SK-N-SH (cell line): ENCODE measurements at regions not wholly inside any gene's neighbourhood (a gene's known extent, or its start where the extent isn't known, plus 50 kb on each side); places are given as distances from the start of the nearest gene placed in this dataset.

Experiments
- CTCF ChIA-PET: fragments of 300-600, 350-600 bp; formaldehyde crosslinking; extraction: SDS; loops from one replicate; lab custom pipeline; 2021; lab: Yijun Ruan, JAX
- POLR2A ChIA-PET: fragments of 350-600 bp; sonication (Branson Sonifier 250); formaldehyde crosslinking; extraction: SDS; loops from one replicate; lab custom pipeline; 2020; ENCODE audit warnings: antibody characterized with exemption, inconsistent platforms; lab: Yijun Ruan, JAX
- DNase-seq: peaks from one replicate; pipeline ENCODE4 v3.0.0; 2012
- H2AFZ ChIP-seq: fragments of 200-600 bp; sonication (generic); 2 replicates; pipeline ENCODE4 v1.8.1; 2016; ENCODE audit warnings: antibody characterized with exemption, mild to moderate bottlenecking, low read depth
- H3F3A ChIP-seq: fragments of 200-600 bp; sonication (generic); replicated peaks from 2 replicates; pipeline ENCODE3; 2016; ENCODE audit warnings: antibody characterized with exemption, mild to moderate bottlenecking; ENCODE audit not compliant: insufficient read depth
- H3K27ac ChIP-seq, 2 experiments: fragments of 200-500 bp in 1 of 2; fragments of 200-600 bp in 1 of 2; sonication (Bioruptor generic) in 1 of 2; sonication (generic), shearing (Covaris generic) in 1 of 2; 2 replicates each; pipeline versions ENCODE4 v1.5.1 to v1.6.1; 2014 to 2016; ENCODE audit warnings: low read depth in 2 of 2, inconsistent platforms in 1 of 2, low read length in 1 of 2, mild to moderate bottlenecking in 1 of 2, mixed read lengths in 1 of 2
- H3K27me3 ChIP-seq: fragments of 200-600 bp; sonication (generic), shearing (Covaris generic); 2 replicates; pipeline ENCODE4 v1.6.1; 2016; ENCODE audit warnings: mixed run types; ENCODE audit not compliant: insufficient read depth
- H3K36me3 ChIP-seq, 2 experiments: fragments of 200-500 bp in 1 of 2; fragments of 200-600 bp in 1 of 2; sonication (Bioruptor generic) in 1 of 2; sonication (generic) in 1 of 2; replicated peaks in 1 of 2; 2 replicates each; pipeline versions ENCODE3 to v1.5.1; 2014 to 2016; ENCODE audit warnings: low read length in 1 of 2, mild to moderate bottlenecking in 1 of 2; ENCODE audit not compliant: insufficient read depth in 2 of 2, control insufficient read depth in 1 of 2
- H3K4me1 ChIP-seq, 2 experiments: fragments of 200-500 bp in 1 of 2; fragments of 200-600 bp in 1 of 2; sonication (Bioruptor generic) in 1 of 2; sonication (generic), shearing (Covaris generic) in 1 of 2; 2 replicates each; pipeline versions ENCODE4 v1.5.1 to v1.6.1; 2014 to 2016; ENCODE audit warnings: low read depth in 1 of 2, low read length in 1 of 2, mixed run types in 1 of 2; ENCODE audit not compliant: insufficient read depth in 2 of 2, control insufficient read depth in 1 of 2
- H3K4me2 ChIP-seq: fragments of 200-600 bp; sonication (generic), shearing (Covaris generic); 2 replicates; pipeline ENCODE4 v1.6.1; 2017; ENCODE audit warnings: mixed run types
- H3K4me3 ChIP-seq, 2 experiments: fragments of 200-500 bp in 1 of 2; fragments of 200-600 bp in 1 of 2; sonication (Bioruptor generic) in 1 of 2; sonication (generic), shearing (Covaris generic) in 1 of 2; 2 replicates each; pipeline versions ENCODE4 v1.5.1 to v1.8.1; 2014 to 2016; ENCODE audit warnings: low read depth in 2 of 2, inconsistent platforms in 1 of 2, low read length in 1 of 2, mild to moderate bottlenecking in 1 of 2, mixed read lengths in 1 of 2, moderate library complexity in 1 of 2
- H3K79me2 ChIP-seq: fragments of 200-600 bp; sonication (generic); 2 replicates; pipeline ENCODE4 v1.8.1; 2017; ENCODE audit warnings: mild to moderate bottlenecking; ENCODE audit not compliant: insufficient read depth
- H3K9ac ChIP-seq: fragments of 200-600 bp; sonication (generic); 2 replicates; pipeline ENCODE4 v1.6.1; 2017; ENCODE audit warnings: mixed run types
- H3K9me2 ChIP-seq: fragments of 200-600 bp; sonication (generic); 2 replicates; pipeline ENCODE4 v1.6.1; 2017; ENCODE audit warnings: mixed run types
- H3K9me3 ChIP-seq: fragments of 200-600 bp; sonication (generic); 2 replicates; pipeline ENCODE4 v1.6.1; 2017; ENCODE audit warnings: mixed run types, mild to moderate bottlenecking, moderate library complexity
- H4K20me1 ChIP-seq: fragments of 200-600 bp; sonication (generic); 2 replicates; pipeline ENCODE4 v1.6.1; 2017; ENCODE audit warnings: mild to moderate bottlenecking, mixed run types; ENCODE audit not compliant: insufficient read depth
- CHD2 ChIP-seq: fragments of 150-350 bp; IDR thresholded peaks from 2 replicates; pipeline ENCODE4 v1.6.1; 2018; ENCODE audit warnings: low read length; ENCODE audit not compliant: partially characterized antibody
- CTCF ChIP-seq: fragments of 200-600 bp; sonication (generic); IDR thresholded peaks from 2 replicates; pipeline ENCODE4 v1.6.1; 2017; ENCODE audit warnings: antibody characterized with exemption, mild to moderate bottlenecking, moderate library complexity
- ELF1 ChIP-seq: IDR thresholded peaks from 2 replicates; pipeline ENCODE4 v1.4.0; 2012
- EP300 ChIP-seq, 2 experiments: IDR thresholded peaks; 2 replicates each; pipeline versions ENCODE4 v1.4.0 to v1.6.1; 2012; ENCODE audit warnings: borderline replicate concordance in 1 of 2, low read depth in 1 of 2, low read length in 1 of 2
- EZH2phosphoT487 ChIP-seq: fragments of 200-600 bp; sonication (generic); IDR thresholded peaks from 2 replicates; pipeline ENCODE4 v1.6.1; 2017; ENCODE audit warnings: low read depth, mixed run types, mild to moderate bottlenecking, antibody characterized with exemption, moderate library complexity, borderline replicate concordance
- FOXJ3 ChIP-seq: sonication (generic); formaldehyde crosslinking; IDR thresholded peaks from 2 replicates; pipeline ENCODE4 v1.5.1; 2020; ENCODE audit warnings: mild to moderate bottlenecking, missing genetic modification reagents
- MXI1 ChIP-seq: IDR thresholded peaks from 2 replicates; pipeline ENCODE4 v1.6.1; 2012; ENCODE audit warnings: mild to moderate bottlenecking, low read depth, low read length, improper control_type of control experiment
- NFIC ChIP-seq: IDR thresholded peaks from 2 replicates; pipeline ENCODE4 v1.4.0; 2012; ENCODE audit warnings: borderline replicate concordance
- NRF1 ChIP-seq: IDR thresholded peaks from 2 replicates; pipeline ENCODE4 v1.6.1; 2012; ENCODE audit warnings: low read depth, mild to moderate bottlenecking, low read length
- RXRA ChIP-seq: IDR thresholded peaks from 2 replicates; pipeline ENCODE4 v1.4.0; 2012; ENCODE audit warnings: low read depth, mild to moderate bottlenecking, borderline replicate concordance
- SIN3A ChIP-seq: IDR thresholded peaks from 2 replicates; pipeline ENCODE4 v1.6.1; 2012; ENCODE audit warnings: low read depth, mild to moderate bottlenecking, low read length, moderate library complexity, borderline replicate concordance
- SMC3 ChIP-seq: IDR thresholded peaks from 2 replicates; pipeline ENCODE4 v1.6.1; 2012; ENCODE audit warnings: low read depth, low read length, improper control_type of control experiment
- TAF1 ChIP-seq: IDR thresholded peaks from 2 replicates; pipeline ENCODE4 v1.6.1; 2012; ENCODE audit warnings: low read depth, mild to moderate bottlenecking, low read length, moderate library complexity, borderline replicate concordance
- TEAD4 ChIP-seq: IDR thresholded peaks from 2 replicates; pipeline ENCODE4 v1.4.0; 2012; ENCODE audit warnings: mild to moderate bottlenecking, borderline replicate concordance; ENCODE audit not compliant: insufficient read depth
- USF1 ChIP-seq: IDR thresholded peaks from 2 replicates; pipeline ENCODE4 v1.4.0; 2012; ENCODE audit warnings: low read depth, borderline replicate concordance
- ZBTB33 ChIP-seq: IDR thresholded peaks from 2 replicates; pipeline ENCODE4 v1.4.0; 2012; ENCODE audit warnings: low read depth, borderline replicate concordance
- WGBS: methylation state at CpG from one replicate; pipeline ENCODE4 v1.1.6; 2017; ENCODE audit warnings: low lambda C conversion rate; 5-methylcytosine and 5-hydroxymethylcytosine counted together
- TF ChIP-seq, protein P1 (sequence below): IDR thresholded peaks from 2 replicates; pipeline ENCODE4 v1.4.0; 2012; ENCODE audit warnings: low read depth
- TF ChIP-seq, protein P2 (sequence below): IDR thresholded peaks from 2 replicates; pipeline ENCODE4; 2012

GRCh38 chr17:71970312-71970711, 150.5 kb upstream of the SOX9 start:
- CTCF ChIA-PET = interaction anchor here (0.6 kb wide), 1 partner anchor 32 kb away, joined by 4 read pairs; no protein-coding TSS in a partner anchor
- DNase-seq = no peak

More at GRCh38 chr17:71970312-71970711, 150.5 kb upstream of the SOX9 start:
- Histone ChIP-seq H2AFZ (no peak overlapping the region), H3K4me2 (no peak overlapping the region), H3K9me2 (no peaks in the 10 kb centered on the region), H4K20me1 (no peaks in the 10 kb centered on the region), H3K36me3 (no peaks in the 10 kb centered on the region), H3K27ac (no peak overlapping the region), H3K4me3 (no peak overlapping the region), H3K79me2 (no peaks in the 10 kb centered on the region), H3K9ac (no peak overlapping the region), H3K9me3 (no peaks in the 10 kb centered on the region), H3K4me1 (peaks cover 0 to under 1% of the 10 kb centered on the region in 2 experiments; a peak in 2 of 4 replicates), H3F3A (no peaks in the 10 kb centered on the region), H3K27me3 (no peaks in the 10 kb centered on the region)
- WGBS = 69% methylated on average over 1 of the region's 1 CpG
- TF ChIP-seq CHD2 = no peak
- TF ChIP-seq, protein P1, sequence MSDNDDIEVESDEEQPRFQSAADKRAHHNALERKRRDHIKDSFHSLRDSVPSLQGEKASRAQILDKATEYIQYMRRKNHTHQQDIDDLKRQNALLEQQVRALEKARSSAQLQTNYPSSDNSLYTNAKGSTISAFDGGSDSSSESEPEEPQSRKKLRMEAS = no peak
- no peak for TF ChIP-seq USF1
- no peak for TF ChIP-seq FOXJ3 (CRISPR knock-in tag)
- TF ChIP-seq NFIC = no peak
- TF ChIP-seq RXRA = no peak
- TF ChIP-seq EP300 (IDR thresholded peaks at IDR 0.05; ENCODE audit: borderline replicate concordance in 1 of 2, low read depth in 1 of 2, low read length in 1 of 2) = no peak
- TF ChIP-seq SIN3A = no peak
- TF ChIP-seq NRF1 = no peak
- TF ChIP-seq ZBTB33 = no peak
- no peak for TF ChIP-seq EZH2phosphoT487
- no peak for TF ChIP-seq CTCF
- TF ChIP-seq ELF1 = no peak
- no peak for TF ChIP-seq TEAD4
- TF ChIP-seq TAF1 = no peak
- no peak for TF ChIP-seq MXI1
- TF ChIP-seq, protein P2, sequence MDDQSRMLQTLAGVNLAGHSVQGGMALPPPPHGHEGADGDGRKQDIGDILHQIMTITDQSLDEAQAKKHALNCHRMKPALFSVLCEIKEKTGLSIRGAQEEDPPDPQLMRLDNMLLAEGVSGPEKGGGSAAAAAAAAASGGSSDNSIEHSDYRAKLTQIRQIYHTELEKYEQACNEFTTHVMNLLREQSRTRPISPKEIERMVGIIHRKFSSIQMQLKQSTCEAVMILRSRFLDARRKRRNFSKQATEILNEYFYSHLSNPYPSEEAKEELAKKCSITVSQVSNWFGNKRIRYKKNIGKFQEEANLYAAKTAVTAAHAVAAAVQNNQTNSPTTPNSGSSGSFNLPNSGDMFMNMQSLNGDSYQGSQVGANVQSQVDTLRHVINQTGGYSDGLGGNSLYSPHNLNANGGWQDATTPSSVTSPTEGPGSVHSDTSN = no peak
- TF ChIP-seq SMC3 = no peak
- POLR2A ChIA-PET = no interaction called here
